ENCODE measurements at regions not wholly inside any gene's neighbourhood (a gene's known extent, or its start where the extent isn't known, plus 50 kb on each side); places are given as distances from the start of the nearest gene placed in this dataset.

DNA sequence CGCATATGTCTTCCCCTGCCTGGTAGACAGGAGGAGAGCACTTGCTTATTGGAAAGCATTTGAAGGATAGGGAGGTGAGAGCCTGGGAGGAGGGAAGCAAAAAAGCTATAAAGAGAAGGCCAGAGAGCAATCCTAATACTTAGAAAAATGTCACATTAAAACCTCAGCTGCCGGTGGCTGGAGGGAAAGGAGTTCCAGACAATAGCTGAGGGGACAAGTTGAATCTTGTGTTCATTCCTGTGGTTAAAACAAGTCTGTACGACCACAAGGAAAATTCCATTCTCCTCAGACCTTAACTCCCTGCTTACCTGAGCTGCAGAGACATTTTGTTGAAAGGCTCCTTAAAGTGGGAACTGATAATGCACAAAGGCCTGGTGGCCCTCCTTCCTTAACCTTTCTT is 218.8 kb upstream of the CAMK1G start:
- TF ChIP-seq, protein P1, sequence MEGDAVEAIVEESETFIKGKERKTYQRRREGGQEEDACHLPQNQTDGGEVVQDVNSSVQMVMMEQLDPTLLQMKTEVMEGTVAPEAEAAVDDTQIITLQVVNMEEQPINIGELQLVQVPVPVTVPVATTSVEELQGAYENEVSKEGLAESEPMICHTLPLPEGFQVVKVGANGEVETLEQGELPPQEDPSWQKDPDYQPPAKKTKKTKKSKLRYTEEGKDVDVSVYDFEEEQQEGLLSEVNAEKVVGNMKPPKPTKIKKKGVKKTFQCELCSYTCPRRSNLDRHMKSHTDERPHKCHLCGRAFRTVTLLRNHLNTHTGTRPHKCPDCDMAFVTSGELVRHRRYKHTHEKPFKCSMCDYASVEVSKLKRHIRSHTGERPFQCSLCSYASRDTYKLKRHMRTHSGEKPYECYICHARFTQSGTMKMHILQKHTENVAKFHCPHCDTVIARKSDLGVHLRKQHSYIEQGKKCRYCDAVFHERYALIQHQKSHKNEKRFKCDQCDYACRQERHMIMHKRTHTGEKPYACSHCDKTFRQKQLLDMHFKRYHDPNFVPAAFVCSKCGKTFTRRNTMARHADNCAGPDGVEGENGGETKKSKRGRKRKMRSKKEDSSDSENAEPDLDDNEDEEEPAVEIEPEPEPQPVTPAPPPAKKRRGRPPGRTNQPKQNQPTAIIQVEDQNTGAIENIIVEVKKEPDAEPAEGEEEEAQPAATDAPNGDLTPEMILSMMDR (IDR thresholded peaks at IDR 0.05; ENCODE audit: low read length) = no peak
- TF ChIP-seq EZH2 (optimal IDR thresholded peaks at IDR 0.05; ENCODE audit: low read depth, low read length) = no peak
- TF ChIP-seq EZH2phosphoT487 (IDR thresholded peaks at IDR 0.05; ENCODE audit: low read length) = no peak

All from MM.1S (cell line).